ENCODE measurements at regions not wholly inside any gene's neighbourhood (a gene's known extent, or its start where the extent isn't known, plus 50 kb on each side); places are given as distances from the start of the nearest gene placed in this dataset.

- no peak for DNase-seq (ENCODE audit: low read depth in 3 of 3)
Observed at GRCh38 chr9:99365233-99365980, 143.3 kb downstream of the SEC61B start.

- DNase-seq (ENCODE audit: low read depth in 3 of 3), result no peak
Observed at GRCh38 chr9:99366183-99366582, 144.1 kb downstream of the SEC61B start.

- DNase-seq (ENCODE audit: low read depth in 3 of 3), result no peak
Observed at GRCh38 chr9:99366621-99367020, 144.5 kb downstream of the SEC61B start.

- no peak for DNase-seq (ENCODE audit: low read depth in 3 of 3)
Observed at GRCh38 chr9:99368341-99369326, 146.6 kb downstream of the SEC61B start.

GRCh38 chr9:99369327-99369722, 147.2 kb downstream of the SEC61B start:
- DNase-seq (ENCODE audit: low read depth in 3 of 3), result no peak

- DNase-seq (ENCODE audit: low read depth in 3 of 3), result no peak
Observed at GRCh38 chr9:99370376-99370775, 148.3 kb downstream of the SEC61B start.

GRCh38 chr9:99371376-99371775, 149.3 kb downstream of the SEC61B start:
- DNase-seq (ENCODE audit: low read depth in 3 of 3), result no peak

- DNase-seq (ENCODE audit: low read depth in 3 of 3), result no peak
Observed at GRCh38 chr9:99373912-99374311, 151.8 kb downstream of the SEC61B start.

- no peak for DNase-seq (ENCODE audit: low read depth in 3 of 3)
Observed at GRCh38 chr9:99374793-99375192, 152.7 kb downstream of the SEC61B start.

- DNase-seq (ENCODE audit: low read depth in 3 of 3), result no peak
Observed at GRCh38 chr9:99375481-99375880, 153.4 kb downstream of the SEC61B start.

GRCh38 chr9:99377790-99378775, 156.0 kb downstream of the SEC61B start:
- no peak for DNase-seq (ENCODE audit: low read depth in 3 of 3)

- DNase-seq (ENCODE audit: low read depth in 3 of 3), result no peak
Observed at GRCh38 chr9:99383536-99383935, 161.5 kb downstream of the SEC61B start.

- no peak for DNase-seq (ENCODE audit: low read depth in 3 of 3)
Observed at GRCh38 chr9:99385215-99385614, 163.1 kb downstream of the SEC61B start.

- DNase-seq (ENCODE audit: low read depth in 3 of 3), result no peak
Observed at GRCh38 chr9:99385814-99386279, 163.8 kb downstream of the SEC61B start.

GRCh38 chr9:99387431-99387830, 165.3 kb downstream of the SEC61B start:
- no peak for DNase-seq (ENCODE audit: low read depth in 3 of 3)

GRCh38 chr9:99389087-99390033, 167.3 kb downstream of the SEC61B start:
- no peak for DNase-seq (ENCODE audit: low read depth in 3 of 3)

- no peak for DNase-seq (ENCODE audit: low read depth in 3 of 3)
Observed at GRCh38 chr9:99391937-99392594, 170.0 kb downstream of the SEC61B start.

- DNase-seq (ENCODE audit: low read depth in 3 of 3), result no peak
Observed at GRCh38 chr9:99392986-99393385, 170.9 kb downstream of the SEC61B start.

GRCh38 chr9:99393993-99394392, 171.9 kb downstream of the SEC61B start:
- DNase-seq (ENCODE audit: low read depth in 3 of 3), result no peak

GRCh38 chr9:99398241-99398640, 176.2 kb downstream of the SEC61B start:
- DNase-seq (ENCODE audit: low read depth in 3 of 3), result no peak
